ENCODE measurements at regions not wholly inside any gene's neighbourhood (a gene's known extent, or its start where the extent isn't known, plus 50 kb on each side); places are given as distances from the start of the nearest gene placed in this dataset.

GRCh38 chr16:66189951-66190350 lies 176.5 kb upstream of the CDH5 start:
- TF ChIP-seq, protein P1, sequence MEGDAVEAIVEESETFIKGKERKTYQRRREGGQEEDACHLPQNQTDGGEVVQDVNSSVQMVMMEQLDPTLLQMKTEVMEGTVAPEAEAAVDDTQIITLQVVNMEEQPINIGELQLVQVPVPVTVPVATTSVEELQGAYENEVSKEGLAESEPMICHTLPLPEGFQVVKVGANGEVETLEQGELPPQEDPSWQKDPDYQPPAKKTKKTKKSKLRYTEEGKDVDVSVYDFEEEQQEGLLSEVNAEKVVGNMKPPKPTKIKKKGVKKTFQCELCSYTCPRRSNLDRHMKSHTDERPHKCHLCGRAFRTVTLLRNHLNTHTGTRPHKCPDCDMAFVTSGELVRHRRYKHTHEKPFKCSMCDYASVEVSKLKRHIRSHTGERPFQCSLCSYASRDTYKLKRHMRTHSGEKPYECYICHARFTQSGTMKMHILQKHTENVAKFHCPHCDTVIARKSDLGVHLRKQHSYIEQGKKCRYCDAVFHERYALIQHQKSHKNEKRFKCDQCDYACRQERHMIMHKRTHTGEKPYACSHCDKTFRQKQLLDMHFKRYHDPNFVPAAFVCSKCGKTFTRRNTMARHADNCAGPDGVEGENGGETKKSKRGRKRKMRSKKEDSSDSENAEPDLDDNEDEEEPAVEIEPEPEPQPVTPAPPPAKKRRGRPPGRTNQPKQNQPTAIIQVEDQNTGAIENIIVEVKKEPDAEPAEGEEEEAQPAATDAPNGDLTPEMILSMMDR (IDR thresholded peaks at IDR 0.05) = no peak
- TF ChIP-seq POLR2A (IDR thresholded peaks at IDR 0.05) = no peak

All from Peyer's patch (tissue), 4 donors.